Left ventricle myocardium inferior (tissue), 1 donor: ENCODE measurements at regions not wholly inside any gene's neighbourhood (a gene's known extent, or its start where the extent isn't known, plus 50 kb on each side); places are given as distances from the start of the nearest gene placed in this dataset.

Source experiments
- DNase-seq: peaks from one replicate; pipeline ENCODE4 v3.0.0-alpha.2; 2020
- H3K27ac ChIP-seq: fragments of 200-600 bp; replicated peaks from 2 replicates; pipeline ENCODE4 v1.8.0; 2021
- H3K27me3 ChIP-seq: fragments of 200-600 bp; 2 replicates; pipeline ENCODE4 v1.8.0; 2021; ENCODE audit warnings: low read depth
- H3K36me3 ChIP-seq: fragments of 200-600 bp; 2 replicates; pipeline ENCODE4 v1.8.0; 2021
- H3K4me1 ChIP-seq: fragments of 200-600 bp; 2 replicates; pipeline ENCODE4 v1.8.0; 2021
- H3K4me3 ChIP-seq: fragments of 200-600 bp; 2 replicates; pipeline ENCODE4 v1.8.0; 2021; ENCODE audit warnings: mild to moderate bottlenecking, moderate library complexity
- H3K9me3 ChIP-seq: fragments of 200-600 bp; replicated peaks from 2 replicates; pipeline ENCODE4 v1.8.0; 2021
- CTCF ChIP-seq: fragments of 200-600 bp; IDR thresholded peaks from 2 replicates; pipeline ENCODE4 v1.8.0; 2021; ENCODE audit warnings: antibody characterized with exemption, mild to moderate bottlenecking, borderline replicate concordance
- intact Hi-C: fragments of 100-400 bp; cut with micrococcal nuclease; formaldehyde crosslinking; loops from one replicate; pipeline ENCODE4 v1.11.0; 2022
- donor health status: DM: no; HTN: yes; CAD: no; lungs with severe emphysema.

GRCh38 chr15:98139337-98139736 lies 178.8 kb downstream of the ARRDC4 start:
- Histone ChIP-seq H3K9me3 (no peaks in the 10 kb centered on the region), H3K4me1 (no peaks in the 10 kb centered on the region), H3K27ac (no peak overlapping the region), H3K4me3 (no peak overlapping the region), H3K27me3 (peaks cover 18% of the 10 kb centered on the region), H3K36me3 (no peaks in the 10 kb centered on the region)
- intact Hi-C loops: no loop called here
- no peak for TF ChIP-seq CTCF
- no peak for DNase-seq

- Histone ChIP-seq H3K36me3 (no peaks in the 10 kb centered on the region), H3K4me1 (no peaks in the 10 kb centered on the region), H3K9me3 (no peaks in the 10 kb centered on the region), H3K27ac (no peak overlapping the region), H3K27me3 (peaks cover 24% of the 10 kb centered on the region), H3K4me3 (no peak overlapping the region)
- DNase-seq: no peak
- intact Hi-C loops: no loop called here
- no peak for TF ChIP-seq CTCF
These were observed 182.1 kb downstream of the ARRDC4 start for GRCh38 chr15:98142572-98142971.

- Histone ChIP-seq H3K9me3 (no peaks in the 10 kb centered on the region), H3K27me3 (peaks cover 24% of the 10 kb centered on the region), H3K36me3 (no peaks in the 10 kb centered on the region), H3K27ac (no peak overlapping the region), H3K4me3 (no peak overlapping the region), H3K4me1 (no peaks in the 10 kb centered on the region)
- TF ChIP-seq CTCF: no peak
- intact Hi-C loops: no loop called here
- DNase-seq: no peak
These were observed 182.6 kb downstream of the ARRDC4 start for GRCh38 chr15:98143116-98143515.

GRCh38 chr15:98144388-98144787 lies 183.9 kb downstream of the ARRDC4 start:
- DNase-seq: no peak
- no peaks in the 10 kb centered on the region for H3K4me1 ChIP-seq
- no peak overlapping the region for H3K27ac ChIP-seq
- intact Hi-C loops: no loop called here
- H3K4me3 ChIP-seq: no peak overlapping the region
- peaks cover 32% of the 10 kb centered on the region for H3K27me3 ChIP-seq
- H3K36me3 ChIP-seq: no peaks in the 10 kb centered on the region
- H3K9me3 ChIP-seq: no peaks in the 10 kb centered on the region
- TF ChIP-seq CTCF: no peak

- intact Hi-C loops: no loop called here
- no peak for TF ChIP-seq CTCF
- no peak for DNase-seq
- Histone ChIP-seq H3K27me3 (peaks cover 37% of the 10 kb centered on the region), H3K4me1 (no peaks in the 10 kb centered on the region), H3K9me3 (no peaks in the 10 kb centered on the region), H3K4me3 (no peak overlapping the region), H3K27ac (no peak overlapping the region), H3K36me3 (no peaks in the 10 kb centered on the region)
These were observed 185.7 kb downstream of the ARRDC4 start for GRCh38 chr15:98146031-98146820.
